ENCODE measurements at regions not wholly inside any gene's neighbourhood (a gene's known extent, or its start where the extent isn't known, plus 50 kb on each side); places are given as distances from the start of the nearest gene placed in this dataset.

DNA sequence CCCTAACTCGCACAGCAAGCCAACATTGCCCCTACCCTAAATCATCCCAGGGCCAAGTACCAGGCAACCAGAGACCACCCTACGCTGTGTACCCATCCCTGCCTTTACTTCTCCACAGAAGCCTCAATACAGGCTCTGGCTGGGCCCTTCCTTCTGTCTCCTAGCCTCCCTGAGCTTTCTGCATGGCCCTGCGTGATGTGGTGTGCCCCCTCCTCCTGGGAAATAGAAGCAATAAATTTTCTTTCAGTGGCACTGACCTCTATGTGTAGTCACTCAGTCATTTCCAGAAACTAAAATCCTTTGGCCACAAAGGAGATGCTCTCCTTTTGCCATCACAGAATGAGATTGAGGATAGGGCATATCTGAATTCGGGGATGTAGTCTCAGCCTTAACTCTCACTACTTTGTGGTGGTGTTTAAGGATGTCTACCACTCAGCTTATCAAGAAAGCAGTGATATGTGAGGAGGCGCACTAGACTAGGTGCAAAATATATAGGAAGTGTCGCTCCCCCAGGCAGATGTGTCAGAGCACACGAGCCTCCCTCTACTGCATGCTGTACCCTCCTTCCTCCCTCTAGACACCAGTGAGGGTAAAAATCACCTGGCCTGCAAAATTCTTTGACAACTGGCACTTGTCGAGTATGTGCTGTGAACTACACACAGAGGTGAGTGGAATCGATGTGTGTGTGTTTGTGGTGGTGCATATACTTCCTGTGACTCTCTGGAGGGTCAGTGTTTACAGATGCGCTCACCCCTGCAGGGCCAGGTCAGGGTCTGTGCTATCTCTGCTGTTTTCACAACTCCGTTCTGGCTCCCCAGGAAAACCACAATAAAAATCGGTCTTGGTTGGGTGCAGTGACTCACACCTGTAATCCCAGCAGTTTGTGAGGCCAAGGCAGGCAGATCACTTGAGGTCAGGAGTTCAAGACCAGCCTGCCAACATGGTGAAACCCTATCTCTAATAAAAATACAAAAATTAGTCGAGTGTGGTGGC, 825.9 kb upstream of the IGFBP3 start:
- no peak for DNase-seq

DNA sequence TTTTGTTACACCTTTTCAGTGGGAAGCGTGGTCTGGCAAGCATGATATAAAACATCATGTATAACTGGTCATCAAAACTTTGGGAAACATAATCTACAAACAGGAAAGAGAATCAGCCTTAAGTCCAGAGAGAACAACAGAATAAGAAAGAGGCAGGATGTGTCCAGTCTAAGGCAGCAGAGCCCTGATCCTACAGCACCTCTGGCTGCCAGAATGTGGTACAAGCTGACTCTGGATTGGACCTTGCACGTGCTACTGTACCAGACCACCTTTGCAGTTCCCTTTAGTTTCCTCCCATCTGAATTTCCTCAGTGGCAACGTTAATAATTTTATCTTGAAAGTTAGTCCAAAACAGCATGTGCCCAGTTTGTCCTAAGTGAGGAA, 824.6 kb upstream of the IGFBP3 start:
- no peak for DNase-seq

DNA sequence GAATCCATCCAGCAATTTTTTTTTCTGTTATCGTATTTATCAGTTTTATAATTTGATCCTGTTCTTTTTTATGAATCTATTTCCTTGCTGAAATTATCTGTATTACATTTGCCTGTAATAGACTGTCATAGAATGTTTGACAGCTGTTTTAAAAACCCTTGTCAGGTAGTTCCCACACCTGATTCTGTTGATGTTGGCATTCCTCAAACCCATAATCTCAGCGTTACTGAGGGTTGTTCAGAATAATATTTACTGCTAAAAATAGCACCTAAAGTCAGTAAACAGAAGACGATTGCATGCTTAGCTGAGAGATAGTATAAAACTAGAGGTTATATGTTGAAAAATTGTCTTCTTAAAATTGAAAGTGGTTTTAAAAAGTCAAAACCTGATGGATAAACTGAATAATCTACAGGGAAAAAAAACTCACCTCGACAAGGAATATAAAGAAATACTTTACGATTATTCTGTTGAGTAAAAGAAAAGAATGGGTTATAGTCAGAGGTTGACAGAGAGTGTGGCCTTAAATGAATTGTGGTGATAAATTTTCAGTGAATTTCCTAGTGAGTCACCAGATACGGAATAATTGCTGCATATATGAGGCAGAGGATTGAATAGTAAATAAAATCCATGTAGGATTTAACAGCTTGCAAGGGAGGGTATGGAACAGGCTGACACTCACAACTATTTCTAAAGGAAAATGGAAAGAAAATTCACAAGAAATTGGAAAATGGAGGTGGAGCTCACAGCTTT, 824.1 kb upstream of the IGFBP3 start:
- DNase-seq: no peak

DNA sequence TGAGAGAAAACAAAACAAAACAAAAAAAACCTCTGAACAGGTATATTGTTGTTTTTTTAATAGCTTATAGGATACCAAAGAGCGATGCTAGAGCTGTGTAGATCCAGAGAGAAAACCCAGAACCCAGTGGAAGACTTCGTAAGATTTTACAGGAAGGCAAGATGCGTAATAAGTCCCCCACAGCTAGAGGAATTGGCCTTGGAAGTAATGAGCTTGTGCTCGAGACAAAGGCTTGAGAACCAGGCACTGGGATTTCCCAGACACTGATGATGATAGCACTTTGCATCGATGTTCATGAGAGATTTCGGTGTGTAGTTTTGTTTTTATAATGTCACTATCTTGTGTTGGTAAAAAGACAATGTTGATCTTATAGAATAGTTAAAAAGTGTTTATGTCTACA, 821.5 kb upstream of the IGFBP3 start:
- DNase-seq: no peak

DNA sequence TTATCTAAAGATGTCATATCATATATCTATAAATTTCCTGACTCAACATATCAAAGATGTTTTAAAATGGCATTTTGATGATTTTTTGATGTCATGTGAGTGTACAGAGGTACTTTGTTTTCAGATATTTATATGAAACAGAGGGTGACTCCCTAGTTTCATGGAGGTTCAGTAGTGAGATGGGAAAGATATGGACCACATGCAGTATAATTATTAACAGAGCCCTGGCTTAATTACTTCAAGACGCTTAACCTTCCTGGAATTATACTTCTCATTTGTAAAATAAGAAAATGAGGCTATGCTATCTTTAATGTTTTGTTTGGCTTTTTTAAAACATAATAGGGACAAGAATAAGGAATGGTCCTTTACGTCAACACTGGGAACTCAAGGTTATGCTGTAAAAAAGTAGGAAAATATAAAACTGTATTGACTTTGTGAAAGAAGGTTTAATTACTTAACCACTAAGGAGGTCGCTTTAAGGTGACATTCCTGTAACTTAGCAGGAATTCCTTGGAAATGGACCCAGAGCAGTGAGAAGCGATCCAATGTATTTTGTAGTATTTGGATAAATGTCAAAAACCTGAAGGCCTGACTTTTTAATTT, 821.0 kb upstream of the IGFBP3 start:
- DNase-seq: no peak

DNA sequence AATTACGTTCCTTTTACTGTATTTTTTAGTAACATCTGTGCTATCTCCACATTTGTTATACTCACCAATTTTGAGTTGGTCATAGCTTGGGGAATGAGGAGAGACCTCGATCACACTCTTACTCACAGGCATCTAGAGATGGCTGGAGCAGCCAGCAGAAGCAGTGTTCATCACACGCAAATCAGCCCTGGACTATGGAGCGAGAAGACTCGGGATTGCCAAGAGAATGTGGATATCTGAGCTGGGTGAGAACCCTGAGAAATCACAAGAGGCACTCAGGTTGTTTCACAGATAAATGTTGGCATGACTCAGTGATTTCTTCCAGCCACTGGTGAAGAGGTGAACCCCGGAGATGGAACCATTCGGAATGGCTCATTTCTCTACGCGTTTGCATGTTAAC, 820.1 kb upstream of the IGFBP3 start:
- DNase-seq: no peak

DNA sequence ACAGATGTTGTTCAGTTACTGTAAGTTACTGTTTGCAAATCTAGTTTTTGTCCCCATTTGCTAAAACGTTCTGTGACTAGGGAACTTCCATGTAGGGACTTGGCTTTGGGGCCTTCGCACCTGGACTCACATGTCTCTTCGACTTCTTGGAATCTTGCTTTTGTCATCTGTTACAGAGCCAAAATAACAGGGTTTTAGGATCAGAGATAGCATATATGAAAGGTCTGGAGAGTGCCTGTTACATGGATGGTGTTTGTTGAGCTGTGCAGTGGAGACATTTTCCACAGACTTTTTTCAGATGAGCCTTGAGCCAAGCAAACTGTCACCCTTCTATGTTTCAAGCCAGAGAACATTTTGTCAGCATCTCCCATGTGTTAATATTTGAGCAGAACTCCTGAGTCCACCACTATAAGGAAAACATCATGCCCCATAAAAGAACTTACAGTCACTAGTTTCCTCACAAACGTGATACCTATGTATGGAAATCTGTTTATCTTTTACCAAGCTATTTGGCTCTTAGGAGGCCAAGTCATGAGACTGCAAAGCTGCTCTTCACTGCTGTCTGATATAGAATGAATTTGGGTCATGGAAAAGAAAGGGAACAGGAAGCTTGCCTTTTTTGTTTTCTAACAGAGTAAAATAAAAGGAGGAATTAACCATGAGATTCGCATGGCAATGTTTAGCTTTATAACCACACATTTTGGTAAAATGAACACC, 818.6 kb upstream of the IGFBP3 start:
- no peak for DNase-seq

DNA sequence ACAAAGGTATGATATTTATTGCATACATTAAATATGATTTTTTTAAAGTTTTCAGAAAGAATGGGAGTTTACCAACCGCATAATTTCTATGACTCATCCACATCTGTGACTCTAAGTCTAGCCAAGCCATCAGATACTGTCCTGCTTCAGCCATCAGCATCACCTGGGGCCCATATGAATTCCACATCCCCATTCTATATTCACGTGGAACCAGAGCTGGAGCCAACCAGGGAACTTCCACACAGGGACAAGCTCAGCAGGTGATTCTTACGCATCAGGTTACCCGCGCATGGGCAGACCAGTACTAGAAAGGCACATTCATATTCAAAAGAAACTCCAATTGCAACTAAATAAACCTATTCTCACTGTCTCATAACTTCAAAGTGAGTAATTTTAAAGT, 817.7 kb upstream of the IGFBP3 start:
- DNase-seq: no peak

DNA sequence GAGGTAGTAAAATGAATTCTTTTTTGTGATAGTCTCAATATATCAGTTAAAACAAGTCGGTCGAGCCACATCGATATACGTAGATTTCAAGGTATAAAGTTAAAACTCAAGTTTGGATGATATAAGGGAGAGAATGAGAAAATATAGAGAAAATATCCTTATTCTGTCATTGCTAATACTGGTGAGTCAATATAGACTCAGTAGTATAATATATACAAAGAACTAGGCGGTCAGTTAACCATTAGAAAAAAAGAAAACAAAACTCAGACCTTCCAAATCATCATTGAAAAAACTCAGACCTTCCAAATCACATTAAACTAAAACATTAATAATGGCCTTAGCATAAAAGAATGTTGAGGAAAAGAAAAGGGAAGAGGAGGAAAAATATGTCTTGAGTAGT, 817.1 kb upstream of the IGFBP3 start:
- no peak for DNase-seq

DNA sequence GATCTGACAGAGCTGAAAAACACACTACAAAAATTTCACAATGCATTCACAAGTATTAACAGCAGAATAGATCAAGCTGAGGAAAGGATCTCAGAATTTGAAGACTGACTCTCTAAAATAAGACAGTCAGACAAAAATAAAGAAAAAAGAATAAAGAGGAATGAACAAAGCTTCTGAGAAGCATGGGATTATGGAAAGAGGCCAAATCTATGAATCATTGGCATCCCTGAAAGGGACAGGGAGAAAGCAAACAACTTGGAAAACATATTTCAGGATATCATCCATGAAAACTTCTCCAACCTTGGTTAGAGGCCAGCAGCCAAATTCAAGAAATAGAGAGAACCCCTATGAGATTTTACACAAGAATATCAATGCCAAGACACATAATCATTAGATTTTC, 804.8 kb upstream of the IGFBP3 start:
- DNase-seq: no peak

DNA sequence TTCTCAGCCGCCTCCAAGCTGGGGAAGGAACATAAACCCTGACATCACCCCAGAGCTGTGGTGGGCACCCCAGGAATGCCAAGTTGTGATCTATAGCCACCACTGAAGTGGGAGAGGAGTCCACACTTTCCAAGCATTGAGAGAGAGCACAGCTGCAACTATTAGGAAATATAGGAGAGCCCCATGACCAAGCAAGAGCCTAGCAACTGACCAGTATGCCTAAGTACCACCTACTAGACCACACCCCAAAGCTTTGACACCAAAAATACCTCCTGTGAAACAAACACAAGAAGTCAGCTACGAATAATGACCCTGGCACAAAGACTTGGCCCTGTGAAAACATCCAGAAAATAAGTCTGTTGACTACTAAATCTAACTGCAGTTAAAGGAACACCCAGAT, 804.1 kb upstream of the IGFBP3 start:
- DNase-seq: no peak

DNA sequence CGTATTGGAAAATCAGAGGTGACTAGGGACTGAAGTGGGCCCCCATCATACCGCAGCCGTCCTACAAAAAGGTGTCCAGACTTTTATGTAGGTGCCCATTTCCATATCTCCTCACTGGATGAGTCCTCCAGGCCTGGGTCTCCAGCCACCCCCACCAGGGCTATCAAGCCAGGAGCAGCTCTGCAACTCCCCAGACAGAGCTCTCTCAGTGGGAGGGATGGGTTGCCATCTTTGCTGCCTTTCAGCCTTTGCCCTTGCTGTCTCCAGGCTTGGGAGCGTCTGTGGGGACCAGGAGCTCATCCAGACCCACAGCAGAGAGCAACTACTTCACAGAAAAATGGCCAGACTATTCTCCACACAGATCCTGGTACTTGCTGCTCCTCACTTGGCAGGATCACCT, 802.7 kb upstream of the IGFBP3 start:
- no peak for DNase-seq

DNA sequence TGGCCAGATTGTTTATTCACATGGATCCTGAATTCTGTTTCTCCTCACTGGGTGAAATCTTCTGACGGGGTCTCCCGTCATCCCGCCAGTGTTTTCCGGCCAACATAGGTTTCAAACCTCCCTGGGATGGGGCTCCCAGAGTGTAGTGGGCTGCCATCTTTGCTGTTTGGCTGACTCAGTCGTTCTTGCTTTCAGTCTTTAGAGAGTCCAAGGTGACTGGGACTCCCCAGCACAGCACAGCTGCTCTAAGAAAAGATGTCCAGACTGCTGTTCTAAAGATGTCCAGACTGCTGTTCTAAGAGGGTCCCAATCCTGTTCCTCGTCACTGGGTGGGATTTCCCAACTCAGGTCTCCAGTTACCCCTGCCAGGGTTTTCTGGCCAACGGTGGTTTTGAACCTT, 801.9 kb upstream of the IGFBP3 start:
- DNase-seq: no peak

DNA sequence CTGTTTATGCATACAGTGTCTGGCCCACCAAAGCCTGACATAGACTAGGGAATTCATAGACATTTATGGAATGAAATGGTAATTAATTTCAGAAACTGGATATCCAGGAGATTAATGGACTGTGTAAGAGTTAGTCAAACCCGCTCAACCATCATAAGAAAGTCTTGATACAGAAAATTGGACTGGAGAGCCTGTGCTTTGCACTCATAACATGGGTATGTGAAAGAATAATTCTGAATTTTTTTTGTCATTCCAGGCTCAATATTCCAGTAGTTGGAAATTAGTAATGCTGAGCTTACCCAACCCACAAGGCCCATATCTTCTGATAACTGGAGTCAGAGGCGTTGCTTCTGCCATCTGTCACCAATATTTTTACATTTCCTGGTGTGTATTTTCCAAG, 799.7 kb upstream of the IGFBP3 start:
- no peak for DNase-seq

DNA sequence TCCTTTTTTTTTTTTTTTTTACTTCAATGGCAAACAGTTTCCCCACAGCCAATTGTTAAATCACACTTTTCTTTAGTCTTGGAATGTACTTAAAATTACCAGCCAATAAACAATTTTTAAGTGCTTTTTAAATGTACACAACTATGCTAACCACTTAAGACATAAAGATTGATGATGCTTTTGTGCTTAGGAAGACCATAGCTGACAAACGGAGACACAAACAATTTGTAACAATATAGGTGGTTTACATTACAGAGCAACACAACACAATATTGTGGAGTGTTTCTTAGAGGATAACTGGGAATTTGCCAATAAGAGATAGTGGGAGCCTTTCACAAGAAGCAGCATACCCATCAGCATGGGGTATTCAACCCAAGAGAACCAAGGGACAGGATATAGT, 798.5 kb upstream of the IGFBP3 start:
- DNase-seq: no peak

DNA sequence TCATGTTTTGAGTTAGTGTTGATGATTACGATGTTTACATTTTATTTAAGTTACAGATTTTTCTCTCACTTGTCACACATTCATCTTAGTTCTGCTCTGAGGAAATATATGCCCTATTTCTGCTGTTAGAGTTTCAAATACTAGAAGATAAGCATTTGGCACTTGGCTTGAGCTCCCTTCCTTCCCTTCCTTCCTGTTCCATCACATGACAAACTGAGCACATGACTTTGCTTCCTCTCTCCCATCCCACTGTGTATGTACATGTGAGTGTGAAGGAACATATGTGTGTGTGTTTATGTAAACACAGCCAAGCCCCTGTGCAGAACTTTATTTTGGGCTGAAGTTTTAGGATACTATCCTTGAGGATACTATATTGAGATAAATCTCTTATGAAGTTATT, 795.9 kb upstream of the IGFBP3 start:
- no peak for DNase-seq

DNA sequence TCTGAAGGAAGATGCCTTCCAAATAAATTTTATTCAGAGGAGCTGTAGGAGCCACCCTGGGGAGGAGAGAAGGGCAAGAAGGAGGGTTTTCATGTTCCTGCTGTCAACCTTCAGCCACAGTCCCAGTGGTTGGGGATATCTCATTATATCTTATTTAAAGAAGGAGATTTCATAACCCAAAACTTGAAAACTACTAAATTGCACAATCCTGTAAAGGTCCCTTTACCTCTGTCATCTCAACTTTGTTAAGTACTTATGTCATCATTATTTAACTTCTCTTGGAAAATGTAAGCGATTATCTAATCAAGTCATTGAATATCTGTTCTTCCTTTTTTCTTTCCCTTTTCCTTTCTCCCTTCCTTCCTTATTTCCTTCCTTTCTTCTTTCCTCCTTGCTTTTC, 794.5 kb upstream of the IGFBP3 start:
- DNase-seq: no peak

DNA sequence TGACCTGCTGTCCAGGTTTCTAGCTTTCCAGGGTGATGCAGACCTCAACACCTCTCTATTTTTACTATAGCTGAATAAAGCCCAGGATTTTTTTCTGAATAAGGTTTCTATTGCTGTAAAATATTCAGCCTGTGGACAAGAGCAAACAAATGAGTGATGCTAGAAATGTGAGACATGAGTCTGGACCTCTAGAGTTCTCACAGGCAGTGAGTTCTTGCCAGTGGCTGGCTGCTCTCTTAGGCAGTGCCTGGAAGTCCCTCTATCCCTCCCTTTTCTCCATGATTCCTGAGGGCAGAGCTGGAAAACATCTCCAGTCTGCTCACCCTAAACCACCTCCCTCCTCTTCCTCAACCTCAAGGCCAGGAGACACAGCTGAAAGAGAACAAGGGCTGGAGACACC, 793.8 kb upstream of the IGFBP3 start:
- DNase-seq: no peak

DNA sequence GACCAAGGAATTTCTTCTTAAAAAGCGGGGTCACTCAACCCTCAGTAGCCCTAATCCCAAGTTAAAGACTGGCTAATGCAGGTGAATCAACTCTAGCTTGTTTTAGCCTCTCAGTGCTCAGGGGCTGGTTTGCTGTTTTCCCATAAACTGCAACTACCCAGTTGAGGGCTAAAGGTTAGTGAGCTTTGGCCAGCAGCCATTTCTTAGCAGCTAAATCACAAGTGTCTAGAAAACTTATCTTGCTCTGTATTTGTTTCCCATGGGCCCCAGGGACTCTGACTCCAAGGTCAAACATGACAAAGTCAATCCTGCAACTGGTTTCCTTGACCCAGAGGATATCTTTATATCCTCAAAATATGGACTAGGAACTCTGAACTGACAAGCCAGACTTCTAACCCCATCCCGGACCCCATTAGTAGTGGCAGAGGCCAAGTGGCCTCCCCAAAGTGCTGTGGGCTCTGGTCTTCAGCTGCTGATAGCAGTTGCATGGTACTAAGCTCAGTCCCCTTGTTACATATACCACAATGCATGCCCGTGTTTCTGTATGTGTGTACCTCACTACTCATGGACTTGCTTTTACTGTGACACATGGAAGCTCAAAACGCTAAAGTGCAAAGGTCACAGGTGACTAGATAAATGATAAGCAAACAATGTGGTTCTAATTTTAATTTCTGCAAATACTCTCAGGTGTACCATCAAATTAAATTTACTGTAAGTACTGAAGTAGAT, 793.0 kb upstream of the IGFBP3 start:
- DNase-seq: no peak

DNA sequence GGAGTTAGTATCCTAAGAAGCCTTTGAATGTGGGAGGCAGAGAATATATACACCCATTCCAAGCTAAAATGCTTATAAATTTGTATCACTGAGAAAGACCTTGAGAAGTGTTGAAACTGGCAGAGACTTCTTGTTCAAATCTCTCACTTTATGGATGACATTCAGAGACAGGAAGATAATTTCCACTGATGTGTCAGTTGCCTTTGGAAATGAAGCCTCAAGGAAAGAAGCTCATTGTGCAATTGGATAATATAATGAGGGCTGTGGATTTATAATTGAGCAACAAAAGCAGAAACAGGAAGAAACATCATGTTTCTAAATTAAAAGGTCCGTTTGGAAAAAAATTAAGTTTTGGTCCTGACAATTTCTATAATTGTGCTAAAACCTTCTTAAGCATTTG, 789.9 kb upstream of the IGFBP3 start:
- DNase-seq: no peak

DNA sequence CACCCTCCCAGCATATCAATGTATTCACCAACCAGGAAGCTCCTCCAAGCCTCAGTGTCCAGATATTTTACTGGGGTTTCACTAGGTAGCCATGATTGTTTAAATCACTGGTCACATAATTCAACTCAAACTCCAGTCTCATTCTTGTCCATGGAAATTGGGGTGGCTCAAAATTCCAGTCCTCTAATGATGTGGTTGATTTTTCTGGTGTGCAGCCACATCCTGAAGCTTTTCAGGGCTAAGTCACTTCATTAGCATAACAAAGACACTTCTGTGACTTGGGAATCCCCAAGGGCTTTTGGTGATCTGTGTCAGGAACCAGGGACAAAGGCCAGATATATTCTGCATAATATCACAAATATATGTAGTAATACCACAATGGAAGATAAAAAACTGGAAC, 786.9 kb upstream of the IGFBP3 start:
- no peak for DNase-seq
